ENCODE measurements at regions not wholly inside any gene's neighbourhood (a gene's known extent, or its start where the extent isn't known, plus 50 kb on each side); places are given as distances from the start of the nearest gene placed in this dataset.

DNA sequence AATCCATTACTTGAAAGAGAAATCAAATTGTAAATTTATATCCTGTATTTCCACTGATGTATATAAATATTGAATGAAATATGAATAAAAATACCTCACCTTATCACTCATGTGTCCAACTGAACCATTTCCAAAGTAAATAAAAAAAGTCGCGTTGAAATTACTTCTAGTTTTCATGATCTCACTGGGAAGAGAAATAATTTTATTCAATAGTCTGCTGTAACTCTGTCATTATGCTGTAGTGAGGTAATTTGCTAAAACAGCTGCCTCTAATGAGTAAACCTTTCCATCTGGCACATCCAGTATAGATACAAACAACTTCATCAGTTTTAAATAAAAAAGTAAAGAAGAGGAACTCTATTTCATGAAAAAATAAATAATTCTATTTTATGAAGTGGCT is 611.5 kb downstream of the ZNF608 start:
- Mint-ChIP-seq H3K4me3 (no peak overlapping the region), H3K9me3 (peaks cover 1% of the 10 kb centered on the region), H3K4me1 (no peaks in the 10 kb centered on the region), H3K27me3 (no peaks in the 10 kb centered on the region), H3K36me3 (ENCODE audit: low read depth) (no peaks in the 10 kb centered on the region), H3K27ac (no peak overlapping the region)
- no peak for DNase-seq
- ChIA-PET POLR2A (no interaction called here), CTCF (no interaction called here)

DNA sequence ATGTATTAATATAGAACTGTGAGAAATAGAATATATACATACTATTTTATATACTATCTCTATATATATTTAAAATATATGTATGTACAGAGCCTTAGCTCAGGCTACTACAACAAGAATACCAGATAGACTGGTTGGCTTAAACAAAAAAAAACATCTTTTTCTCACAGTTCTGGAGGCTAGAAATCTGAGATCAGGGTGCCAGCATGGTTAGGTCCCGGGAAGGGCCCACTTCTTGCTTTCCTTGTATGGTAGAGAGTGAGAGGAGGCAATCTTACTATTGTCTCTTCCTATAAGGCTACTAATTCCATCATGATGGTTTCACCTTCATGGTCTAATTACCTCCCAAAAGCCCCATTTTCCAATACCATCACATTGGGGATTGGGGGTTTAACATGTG is 613.0 kb downstream of the ZNF608 start:
- ChIA-PET CTCF (no interaction called here), POLR2A (no interaction called here)
- no peak for DNase-seq
- H3K9me3 Mint-ChIP-seq = no peaks in the 10 kb centered on the region
- no peaks in the 10 kb centered on the region for H3K4me1 Mint-ChIP-seq
- no peak overlapping the region for H3K27ac Mint-ChIP-seq
- no peak overlapping the region for H3K4me3 Mint-ChIP-seq
- H3K36me3 Mint-ChIP-seq (ENCODE audit: low read depth) = no peaks in the 10 kb centered on the region
- H3K27me3 Mint-ChIP-seq = no peaks in the 10 kb centered on the region

DNA sequence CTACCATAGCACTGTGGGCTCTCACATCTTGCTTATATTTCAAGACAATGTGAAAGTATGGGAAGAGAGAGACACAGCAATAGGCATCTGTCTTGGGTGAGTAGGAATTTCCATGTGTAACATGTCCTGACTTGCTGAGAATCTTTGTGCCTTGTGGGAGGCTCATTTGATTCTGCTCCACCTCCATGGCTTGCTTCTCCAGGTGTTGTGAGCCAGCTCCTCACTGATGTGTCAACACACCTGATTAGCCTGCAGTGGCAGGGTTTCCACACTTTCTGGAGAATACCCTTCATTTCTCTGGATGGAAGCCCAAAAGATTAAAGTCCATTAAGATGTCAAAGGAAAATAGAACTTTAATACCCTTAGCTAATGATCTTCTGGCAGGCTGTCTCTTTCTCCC is 613.6 kb downstream of the ZNF608 start:
- DNase-seq = no peak
- Mint-ChIP-seq H3K27me3 (no peaks in the 10 kb centered on the region), H3K27ac (no peak overlapping the region), H3K4me1 (no peaks in the 10 kb centered on the region), H3K9me3 (no peaks in the 10 kb centered on the region), H3K4me3 (no peak overlapping the region), H3K36me3 (ENCODE audit: low read depth) (no peaks in the 10 kb centered on the region)
- ChIA-PET POLR2A (no interaction called here), CTCF (no interaction called here)

DNA sequence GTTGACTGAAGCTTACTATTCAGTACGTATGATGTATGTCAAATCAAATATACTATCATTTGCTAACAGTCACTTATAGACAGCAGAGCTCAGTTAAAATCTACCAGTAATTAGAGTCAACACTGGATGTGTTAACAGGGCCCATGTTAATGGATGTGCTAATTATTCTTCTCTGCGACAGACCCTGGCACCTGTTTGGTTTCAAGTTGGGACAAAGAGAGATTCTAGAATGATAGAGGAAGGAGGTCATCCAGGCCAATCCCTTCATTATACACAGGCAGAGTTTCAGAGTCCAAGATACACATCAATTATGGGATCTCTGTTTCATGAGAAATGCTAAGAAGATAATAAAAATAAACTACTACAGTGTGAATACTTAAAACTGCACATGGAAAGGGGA is 615.0 kb downstream of the ZNF608 start:
- DNase-seq = no peak
- Mint-ChIP-seq H3K36me3 (ENCODE audit: low read depth) (no peaks in the 10 kb centered on the region), H3K27me3 (no peaks in the 10 kb centered on the region), H3K9me3 (no peaks in the 10 kb centered on the region), H3K4me1 (no peaks in the 10 kb centered on the region), H3K4me3 (no peak overlapping the region), H3K27ac (no peak overlapping the region)
- POLR2A ChIA-PET = no interaction called here
- CTCF ChIA-PET = interaction anchor here (0.7 kb wide), 1 partner anchor 24 kb away, joined by 3 read pairs; no protein-coding TSS in a partner anchor

DNA sequence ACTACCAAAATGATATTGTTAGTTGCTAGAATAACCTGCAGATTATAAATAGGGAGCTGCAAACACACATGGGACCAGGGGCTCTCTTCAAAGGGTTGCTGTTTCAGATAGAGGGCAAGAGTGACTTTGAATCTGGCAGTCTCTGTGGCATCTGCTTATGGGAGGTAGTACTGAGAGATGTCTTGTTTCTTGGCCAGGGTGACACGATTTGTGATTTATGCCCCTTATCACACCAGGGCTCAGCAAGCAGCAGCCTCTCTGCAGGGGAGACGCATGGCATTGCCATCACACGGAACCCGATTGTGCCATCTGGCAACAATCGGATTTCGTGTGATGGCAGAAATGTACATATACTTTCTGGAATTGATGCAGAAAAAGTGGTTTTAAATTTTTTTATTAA is 615.6 kb downstream of the ZNF608 start:
- Mint-ChIP-seq H3K27ac (no peak overlapping the region), H3K27me3 (no peaks in the 10 kb centered on the region), H3K36me3 (ENCODE audit: low read depth) (no peaks in the 10 kb centered on the region), H3K9me3 (no peaks in the 10 kb centered on the region), H3K4me3 (no peak overlapping the region), H3K4me1 (no peaks in the 10 kb centered on the region)
- CTCF ChIA-PET = no interaction called here
- DNase-seq = no peak
- POLR2A ChIA-PET = no interaction called here

DNA sequence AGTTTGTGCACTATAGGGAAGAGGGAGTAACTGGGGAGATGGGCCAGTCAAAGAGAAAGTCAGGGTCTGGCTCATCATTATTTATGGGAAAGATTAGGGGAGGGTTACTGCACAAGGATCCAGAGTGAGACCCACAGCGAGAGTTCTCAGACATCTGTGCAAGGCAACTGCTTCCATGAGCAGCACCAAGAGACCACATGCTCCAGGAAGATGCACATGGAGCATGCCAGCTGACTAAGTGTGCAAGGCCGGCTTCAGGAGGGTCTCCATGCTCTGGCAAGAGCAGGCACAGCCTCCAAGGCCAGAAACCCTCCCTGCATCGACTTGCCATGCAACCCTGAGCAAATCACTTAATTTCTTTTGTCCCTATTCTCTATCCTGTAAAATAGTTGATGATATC is 616.9 kb downstream of the CSNK1G3 start:
- no peaks in the 10 kb centered on the region for H3K36me3 Mint-ChIP-seq (ENCODE audit: low read depth)
- H3K9me3 Mint-ChIP-seq = no peaks in the 10 kb centered on the region
- CTCF ChIA-PET = no interaction called here

DNA sequence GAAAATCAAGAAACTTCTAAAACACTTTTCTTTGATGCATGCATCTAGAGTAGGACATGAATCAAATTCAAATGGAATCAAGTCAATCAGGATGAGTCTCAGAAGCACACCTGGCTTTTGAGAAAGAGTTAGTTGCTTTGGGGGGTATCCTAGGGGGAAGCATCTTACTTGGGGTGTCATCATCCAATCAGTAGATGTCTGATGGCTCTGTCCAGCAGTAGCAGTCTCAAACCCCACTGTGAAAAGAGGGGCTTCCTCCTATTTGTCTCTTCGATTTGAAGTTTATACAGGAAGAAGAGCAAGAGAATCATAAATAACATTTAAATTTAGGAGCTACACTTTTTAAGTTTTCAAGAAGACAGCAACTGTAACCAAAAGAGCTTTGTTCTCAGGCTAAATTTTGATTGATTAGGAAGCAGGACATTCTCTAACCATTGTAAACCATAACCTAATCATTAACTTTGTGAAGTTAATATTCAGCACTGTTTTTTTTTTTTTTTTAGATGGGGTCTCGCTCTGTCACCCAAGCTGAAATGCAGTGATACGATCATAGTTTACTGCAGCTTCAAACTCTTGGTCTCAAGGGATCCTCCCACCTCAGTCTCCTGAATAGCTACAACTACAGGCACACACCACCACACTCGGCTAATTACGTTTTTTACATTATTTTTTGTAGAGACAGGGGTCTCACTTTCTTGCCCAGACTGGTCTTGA is 614.7 kb downstream of the CSNK1G3 start:
- Mint-ChIP-seq H3K4me1 (no peaks in the 10 kb centered on the region), H3K4me3 (no peak overlapping the region), H3K27ac (no peak overlapping the region), H3K27me3 (no peaks in the 10 kb centered on the region), H3K36me3 (ENCODE audit: low read depth) (no peaks in the 10 kb centered on the region), H3K9me3 (no peaks in the 10 kb centered on the region)
- CTCF ChIA-PET = no interaction called here
- no peak for DNase-seq
- POLR2A ChIA-PET = no interaction called here

More for the DNA sequence above, 616.9 kb downstream of the CSNK1G3 start:
- POLR2A ChIA-PET = no interaction called here
- DNase-seq = no peak
- Mint-ChIP-seq H3K4me3 (no peak overlapping the region), H3K4me1 (no peaks in the 10 kb centered on the region), H3K27me3 (no peaks in the 10 kb centered on the region), H3K27ac (no peak overlapping the region)

DNA sequence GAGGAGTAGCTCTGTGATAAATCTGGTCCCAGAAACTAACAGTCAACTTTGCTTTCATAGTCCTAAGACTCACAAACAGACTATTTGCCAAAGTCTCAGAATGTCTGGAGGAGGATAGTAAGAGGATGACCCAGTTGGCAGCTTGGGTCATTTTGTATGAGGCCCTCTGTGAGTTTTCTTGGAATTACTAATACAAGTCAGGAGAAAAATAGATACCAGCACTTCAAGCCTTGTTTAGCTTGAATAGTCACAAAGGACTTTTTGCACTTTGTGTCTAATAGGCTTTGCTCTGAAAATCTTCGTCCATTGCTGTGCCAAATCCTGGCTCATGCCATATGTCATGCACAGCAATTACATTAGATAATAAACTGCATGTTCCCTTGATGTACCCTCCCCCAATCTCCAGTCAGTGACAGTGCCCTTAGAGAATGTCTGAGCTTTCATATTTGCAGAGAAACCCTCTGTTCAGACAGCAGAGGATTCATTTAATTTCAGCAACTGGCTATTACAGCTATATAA is 612.8 kb downstream of the CSNK1G3 start:
- H3K4me3 Mint-ChIP-seq = no peak overlapping the region
- no peaks in the 10 kb centered on the region for H3K4me1 Mint-ChIP-seq
- H3K9me3 Mint-ChIP-seq = no peaks in the 10 kb centered on the region
- ChIA-PET POLR2A (no interaction called here), CTCF (no interaction called here)
- H3K27me3 Mint-ChIP-seq = no peaks in the 10 kb centered on the region
- no peaks in the 10 kb centered on the region for H3K36me3 Mint-ChIP-seq (ENCODE audit: low read depth)
- no peak overlapping the region for H3K27ac Mint-ChIP-seq
- no peak for DNase-seq

DNA sequence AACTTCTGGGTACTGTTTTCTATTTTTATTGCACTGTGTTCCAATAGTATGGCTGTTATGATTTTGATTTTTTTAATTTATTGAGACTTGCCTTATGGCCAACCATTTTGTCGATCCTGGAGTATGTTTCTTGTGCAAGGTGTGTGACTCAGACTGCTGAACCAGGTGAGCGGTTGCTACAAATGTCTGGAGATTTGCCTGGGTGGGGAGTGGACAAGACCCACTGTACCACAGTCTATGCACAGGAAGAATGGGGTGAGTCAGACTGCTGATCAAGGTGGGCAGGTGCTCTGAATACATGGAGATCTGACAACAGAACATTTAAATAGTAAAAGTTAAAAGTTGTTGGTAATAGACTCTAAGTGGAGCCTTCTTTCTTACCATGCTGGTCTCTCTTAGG is 609.2 kb downstream of the CSNK1G3 start:
- H3K9me3 Mint-ChIP-seq = no peaks in the 10 kb centered on the region
- H3K4me3 Mint-ChIP-seq = no peak overlapping the region
- DNase-seq = no peak
- no peak overlapping the region for H3K27ac Mint-ChIP-seq
- H3K27me3 Mint-ChIP-seq = no peaks in the 10 kb centered on the region
- H3K4me1 Mint-ChIP-seq = no peaks in the 10 kb centered on the region
- H3K36me3 Mint-ChIP-seq (ENCODE audit: low read depth) = no peaks in the 10 kb centered on the region
- POLR2A ChIA-PET = no interaction called here
- CTCF ChIA-PET = no interaction called here

DNA sequence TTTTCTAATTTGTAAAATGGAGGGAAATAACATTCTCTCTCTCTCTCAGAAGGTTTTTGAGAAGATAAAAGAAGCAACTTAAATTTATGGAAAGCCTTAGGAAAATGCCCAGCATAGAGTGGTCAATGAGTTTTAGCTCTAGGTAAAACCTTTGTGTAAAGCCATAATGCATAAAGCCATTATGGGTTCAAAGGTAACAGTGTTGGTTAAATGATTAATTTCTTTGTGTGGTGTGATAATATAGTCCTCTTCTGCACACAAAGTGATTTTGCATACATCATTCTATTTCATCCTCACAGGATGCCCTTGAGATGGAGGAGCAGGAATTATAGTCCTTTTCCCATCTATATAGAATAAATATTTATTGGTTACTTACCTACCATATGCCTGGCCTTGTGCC is 602.9 kb downstream of the CSNK1G3 start:
- H3K27ac Mint-ChIP-seq = no peak overlapping the region
- ChIA-PET POLR2A (no interaction called here), CTCF (no interaction called here)
- no peak for DNase-seq
- no peak overlapping the region for H3K4me3 Mint-ChIP-seq
- no peaks in the 10 kb centered on the region for H3K27me3 Mint-ChIP-seq
- no peaks in the 10 kb centered on the region for H3K9me3 Mint-ChIP-seq
- H3K4me1 Mint-ChIP-seq = no peaks in the 10 kb centered on the region
- H3K36me3 Mint-ChIP-seq (ENCODE audit: low read depth) = no peaks in the 10 kb centered on the region

DNA sequence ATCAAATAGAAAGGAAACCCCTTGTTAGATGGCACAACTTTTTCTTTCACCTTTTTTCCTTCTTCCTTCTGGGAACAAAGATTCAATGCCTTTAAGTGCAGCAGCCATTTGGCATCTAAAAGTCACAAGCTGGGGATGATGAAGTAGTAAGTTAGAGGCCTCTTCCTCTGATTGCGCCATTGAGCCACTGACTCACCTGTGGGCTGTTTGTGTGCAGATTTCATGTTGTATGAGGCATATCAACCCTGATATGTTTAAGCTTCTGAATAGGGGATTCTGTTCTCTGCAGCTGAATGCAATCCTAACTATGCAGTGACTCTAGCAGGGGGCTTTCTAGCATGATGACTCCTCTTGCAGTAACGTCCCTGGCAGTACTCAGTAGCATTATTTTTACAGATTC is 599.9 kb downstream of the CSNK1G3 start:
- Mint-ChIP-seq H3K4me3 (no peak overlapping the region), H3K9me3 (no peaks in the 10 kb centered on the region), H3K36me3 (ENCODE audit: low read depth) (no peaks in the 10 kb centered on the region), H3K4me1 (no peaks in the 10 kb centered on the region), H3K27ac (no peak overlapping the region), H3K27me3 (no peaks in the 10 kb centered on the region)
- ChIA-PET POLR2A (no interaction called here), CTCF (no interaction called here)
- DNase-seq = no peak

DNA sequence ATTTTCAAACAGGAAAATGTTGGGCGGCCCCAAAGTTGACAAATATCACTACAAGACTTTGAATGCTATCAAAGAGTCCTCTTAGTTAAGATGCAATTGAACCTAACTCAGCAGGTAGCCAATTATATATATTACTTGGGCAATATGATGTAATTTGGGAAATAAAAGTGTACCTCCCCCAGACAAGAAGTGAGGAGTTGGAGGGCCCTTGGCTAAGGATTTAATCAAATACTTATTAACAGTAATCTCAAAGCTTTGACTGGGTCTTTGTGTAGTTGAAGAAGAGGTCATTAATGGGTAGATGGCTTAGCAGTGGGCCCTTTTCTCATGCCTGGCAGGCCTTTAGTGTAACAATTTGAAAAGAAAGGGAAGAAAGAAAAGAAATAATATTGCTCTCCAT is 599.0 kb downstream of the CSNK1G3 start:
- Mint-ChIP-seq H3K27ac (no peak overlapping the region), H3K27me3 (no peaks in the 10 kb centered on the region), H3K4me1 (no peaks in the 10 kb centered on the region), H3K4me3 (no peak overlapping the region), H3K9me3 (no peaks in the 10 kb centered on the region), H3K36me3 (ENCODE audit: low read depth) (no peaks in the 10 kb centered on the region)
- CTCF ChIA-PET = no interaction called here
- POLR2A ChIA-PET = no interaction called here
- no peak for DNase-seq

DNA sequence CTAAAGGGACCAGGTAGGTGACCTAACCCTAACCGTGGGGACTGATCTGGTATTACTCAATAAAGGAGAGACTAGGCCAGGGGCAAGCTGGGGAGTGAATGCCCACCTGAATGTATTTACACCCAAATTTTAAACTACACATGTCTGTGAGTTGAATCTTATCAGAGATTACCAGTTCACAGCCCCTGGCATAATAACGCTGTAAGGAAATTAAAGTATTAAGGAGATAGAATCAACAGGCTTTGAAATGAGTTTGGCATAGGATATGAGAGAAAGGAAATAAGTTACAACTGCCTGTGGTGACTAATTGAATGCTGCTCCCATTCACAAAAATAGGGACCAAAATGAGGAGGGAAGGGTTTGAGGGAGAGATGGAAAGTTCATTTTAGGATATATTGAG is 593.3 kb downstream of the CSNK1G3 start:
- DNase-seq = no peak
- no peaks in the 10 kb centered on the region for H3K4me1 Mint-ChIP-seq
- no peak overlapping the region for H3K4me3 Mint-ChIP-seq
- ChIA-PET CTCF (no interaction called here), POLR2A (no interaction called here)
- no peaks in the 10 kb centered on the region for H3K36me3 Mint-ChIP-seq (ENCODE audit: low read depth)
- no peaks in the 10 kb centered on the region for H3K27me3 Mint-ChIP-seq
- H3K27ac Mint-ChIP-seq = no peak overlapping the region
- H3K9me3 Mint-ChIP-seq = no peaks in the 10 kb centered on the region

DNA sequence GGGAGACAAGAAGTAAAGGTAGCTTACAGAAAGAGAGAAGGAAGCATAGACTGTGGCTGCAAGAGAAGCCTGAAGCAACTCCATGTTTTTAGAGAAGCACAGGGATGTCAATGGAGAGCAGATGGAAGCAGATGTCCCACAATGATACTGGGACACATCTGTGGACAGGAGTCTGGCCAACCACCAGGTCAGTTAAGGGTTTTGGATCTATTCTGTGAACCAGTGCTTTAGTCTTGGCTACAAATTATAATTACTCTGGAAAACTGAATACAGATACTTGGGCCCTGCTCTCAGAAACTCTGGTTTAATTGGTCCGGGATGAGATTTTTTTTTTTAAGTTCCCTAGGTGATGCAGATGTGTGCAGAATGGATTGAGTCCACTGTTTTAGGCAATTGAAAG is 592.8 kb downstream of the CSNK1G3 start:
- no peak for DNase-seq
- no peaks in the 10 kb centered on the region for H3K4me1 Mint-ChIP-seq
- no peaks in the 10 kb centered on the region for H3K36me3 Mint-ChIP-seq (ENCODE audit: low read depth)
- H3K27me3 Mint-ChIP-seq = no peaks in the 10 kb centered on the region
- ChIA-PET POLR2A (no interaction called here), CTCF (no interaction called here)
- H3K4me3 Mint-ChIP-seq = no peak overlapping the region
- H3K27ac Mint-ChIP-seq = no peak overlapping the region
- H3K9me3 Mint-ChIP-seq = no peaks in the 10 kb centered on the region
